Progenitor cell of endocrine pancreas (in vitro differentiated cells): ENCODE measurements at regions not wholly inside any gene's neighbourhood (a gene's known extent, or its start where the extent isn't known, plus 50 kb on each side); places are given as distances from the start of the nearest gene placed in this dataset.

Experiments
- DNase-seq: peaks from one replicate; pipeline ENCODE4 v3.0.0; 2021; ENCODE audit warnings: low spot score; ENCODE audit not compliant: unreplicated experiment
- H3K27ac Mint-ChIP-seq: 2 replicates; pipeline ENCODE4 v1.8.0; 2021; ENCODE audit warnings: mild to moderate bottlenecking, moderate library complexity, mixed read lengths
- H3K27me3 Mint-ChIP-seq: 2 replicates; pipeline ENCODE4 v1.8.0; 2021; ENCODE audit warnings: mixed read lengths
- H3K36me3 Mint-ChIP-seq: 2 replicates; pipeline ENCODE4 v1.8.0; 2022; ENCODE audit warnings: mixed read lengths; ENCODE audit not compliant: insufficient read depth
- H3K4me1 Mint-ChIP-seq: 2 replicates; pipeline ENCODE4 v1.8.0; 2021; ENCODE audit warnings: low read depth, mixed read lengths
- H3K4me3 Mint-ChIP-seq: 2 replicates; pipeline ENCODE4 v1.8.0; 2021; ENCODE audit warnings: low read depth, mild to moderate bottlenecking, moderate library complexity, mixed read lengths
- H3K9me3 Mint-ChIP-seq: 2 replicates; pipeline ENCODE4 v1.8.0; 2021; ENCODE audit warnings: low read depth, mixed read lengths
- TF ChIP-seq, protein P1 (sequence below): fragments of 200-600 bp; sonication (generic); IDR thresholded peaks from one replicate; pipeline ENCODE4 v1.5.0; 2021; ENCODE audit warnings: antibody characterized with exemption, mild to moderate bottlenecking; ENCODE audit not compliant: unreplicated experiment

GRCh38 chr6:145086197-145086596 lies 649.1 kb downstream of the EPM2A start:
- Mint-ChIP-seq H3K4me3 (no peak overlapping the region), H3K9me3 (no peaks in the 10 kb centered on the region), H3K36me3 (no peaks in the 10 kb centered on the region), H3K4me1 (no peaks in the 10 kb centered on the region), H3K27ac (no peak overlapping the region), H3K27me3 (no peaks in the 10 kb centered on the region)
- TF ChIP-seq, protein P1, sequence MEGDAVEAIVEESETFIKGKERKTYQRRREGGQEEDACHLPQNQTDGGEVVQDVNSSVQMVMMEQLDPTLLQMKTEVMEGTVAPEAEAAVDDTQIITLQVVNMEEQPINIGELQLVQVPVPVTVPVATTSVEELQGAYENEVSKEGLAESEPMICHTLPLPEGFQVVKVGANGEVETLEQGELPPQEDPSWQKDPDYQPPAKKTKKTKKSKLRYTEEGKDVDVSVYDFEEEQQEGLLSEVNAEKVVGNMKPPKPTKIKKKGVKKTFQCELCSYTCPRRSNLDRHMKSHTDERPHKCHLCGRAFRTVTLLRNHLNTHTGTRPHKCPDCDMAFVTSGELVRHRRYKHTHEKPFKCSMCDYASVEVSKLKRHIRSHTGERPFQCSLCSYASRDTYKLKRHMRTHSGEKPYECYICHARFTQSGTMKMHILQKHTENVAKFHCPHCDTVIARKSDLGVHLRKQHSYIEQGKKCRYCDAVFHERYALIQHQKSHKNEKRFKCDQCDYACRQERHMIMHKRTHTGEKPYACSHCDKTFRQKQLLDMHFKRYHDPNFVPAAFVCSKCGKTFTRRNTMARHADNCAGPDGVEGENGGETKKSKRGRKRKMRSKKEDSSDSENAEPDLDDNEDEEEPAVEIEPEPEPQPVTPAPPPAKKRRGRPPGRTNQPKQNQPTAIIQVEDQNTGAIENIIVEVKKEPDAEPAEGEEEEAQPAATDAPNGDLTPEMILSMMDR: no peak
- no peak for DNase-seq

GRCh38 chr6:145087034-145087433 lies 648.3 kb downstream of the EPM2A start:
- TF ChIP-seq, protein P1: no peak
- Mint-ChIP-seq H3K27ac (no peak overlapping the region), H3K9me3 (no peaks in the 10 kb centered on the region), H3K4me3 (no peak overlapping the region), H3K4me1 (peaks cover 3% of the 10 kb centered on the region), H3K36me3 (no peaks in the 10 kb centered on the region), H3K27me3 (no peaks in the 10 kb centered on the region)
- DNase-seq: no peak

- Mint-ChIP-seq H3K27ac (no peak overlapping the region), H3K36me3 (no peaks in the 10 kb centered on the region), H3K4me1 (peaks cover 3% of the 10 kb centered on the region), H3K9me3 (peaks cover 2% of the 10 kb centered on the region), H3K27me3 (no peaks in the 10 kb centered on the region), H3K4me3 (no peak overlapping the region)
- DNase-seq: no peak
- TF ChIP-seq, protein P1: no peak
These were observed 644.3 kb downstream of the EPM2A start for GRCh38 chr6:145090801-145091585.

DNA sequence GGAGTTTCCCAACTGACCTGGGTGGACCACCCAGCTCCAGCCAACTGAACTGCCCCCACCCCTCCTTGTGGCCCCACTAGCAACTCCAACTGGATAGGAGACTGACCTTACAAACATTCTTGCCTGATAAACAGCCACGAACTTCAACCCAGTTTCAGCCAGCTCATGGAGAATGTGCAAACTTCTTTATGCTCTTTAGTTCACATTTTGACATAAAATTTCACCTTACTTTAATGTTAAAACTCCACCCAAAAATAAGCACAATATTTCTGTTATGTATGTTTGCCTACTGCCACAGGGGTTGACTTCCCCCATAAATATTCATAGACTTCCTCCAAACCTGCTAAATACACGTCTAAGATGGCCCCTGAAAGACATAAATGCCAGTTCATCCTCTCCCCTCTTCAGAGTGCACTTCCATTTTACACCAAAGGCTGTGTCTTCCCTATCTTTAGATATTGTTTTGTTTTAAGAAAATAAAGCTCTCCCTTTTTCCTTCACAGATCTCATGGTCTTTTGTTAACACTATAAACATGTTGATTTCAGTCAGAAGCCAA lies 643.7 kb downstream of the EPM2A start:
- Mint-ChIP-seq H3K9me3 (peaks cover 2% of the 10 kb centered on the region), H3K27ac (no peak overlapping the region), H3K36me3 (no peaks in the 10 kb centered on the region), H3K4me1 (peaks cover 3% of the 10 kb centered on the region), H3K4me3 (no peak overlapping the region), H3K27me3 (no peaks in the 10 kb centered on the region)
- TF ChIP-seq, protein P1: no peak
- DNase-seq: no peak

DNA sequence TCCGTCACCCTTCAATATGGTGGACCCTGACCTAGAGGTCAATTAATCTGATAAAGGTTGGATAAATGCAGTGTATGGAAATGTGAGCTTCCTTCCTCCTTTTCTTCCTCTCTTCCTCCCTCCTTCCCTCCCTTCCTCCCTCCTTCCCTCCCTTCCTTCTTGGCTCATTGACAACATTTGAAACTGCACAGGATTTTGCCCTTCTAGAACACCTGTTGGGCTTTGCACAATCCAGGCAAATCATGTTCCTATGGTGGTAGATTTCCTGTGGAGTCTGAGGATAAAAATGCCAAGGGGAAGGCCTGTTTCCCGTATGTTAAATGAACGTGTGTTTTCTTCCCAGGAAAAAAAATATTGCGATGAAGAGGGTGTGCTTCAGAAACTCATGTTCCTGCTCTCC lies 642.8 kb downstream of the EPM2A start:
- H3K4me1 Mint-ChIP-seq: peaks cover 3% of the 10 kb centered on the region

More for the DNA sequence above, 642.8 kb downstream of the EPM2A start:
- H3K4me3 Mint-ChIP-seq: no peak overlapping the region
- no peaks in the 10 kb centered on the region for H3K27me3 Mint-ChIP-seq
- peaks cover 6% of the 10 kb centered on the region for H3K9me3 Mint-ChIP-seq
- no peak for DNase-seq
- no peaks in the 10 kb centered on the region for H3K36me3 Mint-ChIP-seq
- no peak overlapping the region for H3K27ac Mint-ChIP-seq
- TF ChIP-seq, protein P1: no peak
